DOHH2 (cell line): ENCODE measurements at regions not wholly inside any gene's neighbourhood (a gene's known extent, or its start where the extent isn't known, plus 50 kb on each side); places are given as distances from the start of the nearest gene placed in this dataset.

ENCODE experiments used
- CTCF ChIP-seq: fragments of 200-600 bp; sonication (generic); IDR thresholded peaks from one replicate; pipeline ENCODE4 v1.5.1; 2014; ENCODE audit warnings: antibody characterized with exemption, mild to moderate bottlenecking, low read depth, low read length; ENCODE audit not compliant: poor library complexity, severe bottlenecking
- EZH2phosphoT487 ChIP-seq: fragments of 200-600 bp; sonication (generic); IDR thresholded peaks from 2 replicates; pipeline ENCODE4 v1.6.1; 2017; ENCODE audit warnings: borderline replicate concordance, mild to moderate bottlenecking, antibody characterized with exemption, low read length, moderate library complexity, mixed read lengths

GRCh38 chr1:209207701-209208286, 375.7 kb upstream of the CAMK1G start:
- TF ChIP-seq CTCF = no peak
- no peak for TF ChIP-seq EZH2phosphoT487
